ENCODE measurements at regions not wholly inside any gene's neighbourhood (a gene's known extent, or its start where the extent isn't known, plus 50 kb on each side); places are given as distances from the start of the nearest gene placed in this dataset.

- TF ChIP-seq CTCF (IDR thresholded peaks at IDR 0.05; ENCODE audit: low read length) (no peak), EZH2 (optimal IDR thresholded peaks at IDR 0.05; ENCODE audit: low read depth, low read length) (no peak)
Measured at GRCh38 chr6:132909742-132910141, 95.4 kb downstream of the RPS12 start.
